AG10803 (cell line): ENCODE measurements at regions not wholly inside any gene's neighbourhood (a gene's known extent, or its start where the extent isn't known, plus 50 kb on each side); places are given as distances from the start of the nearest gene placed in this dataset.
"Not testable (repeated sequence)": the region's sequence is repeated elsewhere in the genome, so short reads cannot be mapped to it uniquely, and the experiment has no call there.

Experiments
- DNase-seq: peaks from one replicate; pipeline ENCODE4 v3.0.0; 2010; ENCODE audit warnings: low read depth
- H3K4me3 ChIP-seq: 2 replicates; pipeline ENCODE4 v1.5.1; 2011; ENCODE audit warnings: mild to moderate bottlenecking, low read length, control low read depth
- TF ChIP-seq, protein P1 (sequence below): conservative IDR thresholded peaks from 2 replicates; pipeline ENCODE4 v1.5.1; 2011; ENCODE audit warnings: mild to moderate bottlenecking, low read length, control low read depth, inconsistent platforms

DNA sequence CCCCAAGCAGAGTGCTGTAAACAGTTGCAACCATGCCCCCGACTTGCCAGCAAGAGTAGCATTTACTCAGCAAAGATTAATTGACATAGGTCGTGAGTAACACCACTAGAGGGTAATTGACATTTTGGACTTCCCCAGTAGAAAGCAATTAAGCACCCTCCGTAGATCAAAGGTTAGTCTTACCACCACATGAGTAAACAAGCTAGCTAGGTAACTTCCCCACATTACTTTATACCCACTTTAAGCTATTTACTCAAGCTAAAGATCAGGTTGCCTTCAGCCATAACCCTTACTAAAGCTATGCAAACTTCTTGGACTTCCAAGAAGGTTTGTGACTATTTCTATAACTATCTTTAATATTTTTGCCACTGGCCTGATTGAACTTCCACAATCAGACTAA, 1072.7 kb downstream of the OTOL1 start:
- DNase-seq = no peak
- no peak overlapping the region for H3K4me3 ChIP-seq
- TF ChIP-seq, protein P1, sequence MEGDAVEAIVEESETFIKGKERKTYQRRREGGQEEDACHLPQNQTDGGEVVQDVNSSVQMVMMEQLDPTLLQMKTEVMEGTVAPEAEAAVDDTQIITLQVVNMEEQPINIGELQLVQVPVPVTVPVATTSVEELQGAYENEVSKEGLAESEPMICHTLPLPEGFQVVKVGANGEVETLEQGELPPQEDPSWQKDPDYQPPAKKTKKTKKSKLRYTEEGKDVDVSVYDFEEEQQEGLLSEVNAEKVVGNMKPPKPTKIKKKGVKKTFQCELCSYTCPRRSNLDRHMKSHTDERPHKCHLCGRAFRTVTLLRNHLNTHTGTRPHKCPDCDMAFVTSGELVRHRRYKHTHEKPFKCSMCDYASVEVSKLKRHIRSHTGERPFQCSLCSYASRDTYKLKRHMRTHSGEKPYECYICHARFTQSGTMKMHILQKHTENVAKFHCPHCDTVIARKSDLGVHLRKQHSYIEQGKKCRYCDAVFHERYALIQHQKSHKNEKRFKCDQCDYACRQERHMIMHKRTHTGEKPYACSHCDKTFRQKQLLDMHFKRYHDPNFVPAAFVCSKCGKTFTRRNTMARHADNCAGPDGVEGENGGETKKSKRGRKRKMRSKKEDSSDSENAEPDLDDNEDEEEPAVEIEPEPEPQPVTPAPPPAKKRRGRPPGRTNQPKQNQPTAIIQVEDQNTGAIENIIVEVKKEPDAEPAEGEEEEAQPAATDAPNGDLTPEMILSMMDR = no peak

DNA sequence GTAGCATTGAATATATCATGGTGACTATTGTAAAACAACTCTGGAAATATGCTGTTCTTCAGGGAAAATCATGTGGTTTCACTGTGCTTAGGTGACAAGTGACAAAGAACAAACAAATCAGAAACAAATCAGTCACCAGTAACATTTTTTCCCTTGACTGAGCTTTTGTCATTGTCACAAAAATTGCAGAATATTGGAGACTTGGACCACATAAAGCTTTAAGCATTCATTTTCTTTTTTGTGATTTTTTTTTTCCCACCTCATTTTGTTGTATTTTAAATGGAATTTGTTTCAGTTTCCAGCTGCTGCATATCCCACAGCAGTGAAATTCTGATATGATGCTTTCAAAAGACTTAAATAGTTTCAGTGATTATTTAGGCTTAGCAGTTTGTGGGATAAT, 1088.4 kb downstream of the OTOL1 start:
- TF ChIP-seq, protein P1 = no peak
- H3K4me3 ChIP-seq = no peak overlapping the region

DNA sequence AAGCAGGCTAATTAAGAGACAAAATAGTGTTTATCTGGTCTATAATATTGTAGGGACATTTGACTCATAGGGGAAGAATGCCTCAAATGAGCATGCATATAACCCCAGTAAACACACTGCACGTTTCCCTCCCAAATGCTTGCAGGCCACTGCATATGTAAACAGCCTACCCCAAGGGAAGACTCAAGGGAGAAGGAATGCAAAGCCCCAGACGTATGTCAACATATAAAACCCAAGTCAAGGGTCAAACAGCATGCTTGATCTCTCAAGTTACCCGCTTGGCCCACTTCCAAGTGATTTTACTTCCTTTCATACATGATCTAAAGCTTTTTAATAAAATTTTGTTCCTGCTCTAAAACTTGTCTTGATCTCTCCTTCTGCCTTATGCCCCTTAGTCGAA, 1090.0 kb downstream of the OTOL1 start:
- no peak overlapping the region for H3K4me3 ChIP-seq
- DNase-seq = no peak
- TF ChIP-seq, protein P1 = no peak

More for the DNA sequence above, 1088.4 kb downstream of the OTOL1 start:
- DNase-seq = no peak

DNA sequence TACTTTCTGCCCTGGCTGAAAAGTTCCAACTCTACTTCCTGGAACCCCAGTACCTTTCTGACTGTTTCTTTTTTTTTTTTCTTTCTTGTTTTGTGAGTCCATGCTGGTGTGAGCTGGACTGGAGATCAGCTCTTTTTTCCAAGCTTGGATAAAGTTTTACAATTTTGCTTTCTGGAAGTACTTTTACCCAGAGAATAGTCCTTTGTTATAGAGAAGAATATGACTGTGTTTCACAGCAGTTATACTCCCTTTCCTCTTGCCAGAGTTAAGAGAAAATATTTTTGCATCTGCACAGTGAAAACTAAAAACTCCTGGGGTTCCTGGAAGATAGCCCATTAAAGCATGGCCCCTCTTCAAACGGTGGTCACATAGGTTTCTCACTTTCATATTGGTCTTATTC, 1100.6 kb downstream of the OTOL1 start:
- H3K4me3 ChIP-seq = no peak overlapping the region
- DNase-seq = no peak
- TF ChIP-seq, protein P1 = no peak

DNA sequence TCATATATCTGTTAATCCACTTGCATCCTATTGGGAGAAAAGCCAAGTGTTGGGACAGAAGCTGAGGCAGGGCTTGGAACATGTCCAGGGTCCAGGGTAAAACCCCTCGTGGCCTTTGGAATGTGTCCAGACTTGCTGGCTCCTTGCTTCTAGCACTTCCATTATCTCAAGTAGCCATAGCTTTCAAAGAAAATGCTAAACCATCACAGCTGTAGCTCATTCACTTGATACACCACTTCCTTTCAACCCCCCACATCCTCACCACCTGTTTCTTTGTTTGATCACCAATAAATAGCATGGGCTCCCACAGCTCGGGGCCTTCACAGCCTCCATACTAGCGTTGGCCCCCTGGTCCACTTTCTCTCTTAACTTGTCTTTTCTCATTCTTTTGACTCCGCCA, 1101.9 kb downstream of the OTOL1 start:
- H3K4me3 ChIP-seq, DNase-seq: not testable (repeated sequence)

DNA sequence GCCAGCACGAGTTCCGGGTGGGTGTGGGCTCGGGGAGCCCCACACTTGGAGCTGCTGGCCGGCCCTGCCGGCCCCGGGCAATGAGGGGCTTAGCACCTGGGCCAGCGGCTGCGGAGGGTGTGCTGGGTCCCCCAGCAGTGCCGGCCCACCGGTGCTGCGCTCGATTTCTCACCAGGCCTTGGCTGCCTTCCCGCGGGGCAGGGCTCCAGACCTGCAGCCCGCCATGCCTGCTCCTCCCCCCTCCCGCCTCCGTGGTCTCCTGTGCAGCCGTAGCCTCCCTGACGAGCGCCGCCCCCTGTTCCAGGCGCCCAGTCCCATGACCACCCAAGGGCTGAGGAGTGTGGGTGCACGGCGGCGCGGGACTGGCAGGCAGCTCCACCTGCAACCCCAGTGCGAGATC, 1103.1 kb downstream of the OTOL1 start:
- not testable (repeated sequence) for H3K4me3 ChIP-seq, DNase-seq

DNA sequence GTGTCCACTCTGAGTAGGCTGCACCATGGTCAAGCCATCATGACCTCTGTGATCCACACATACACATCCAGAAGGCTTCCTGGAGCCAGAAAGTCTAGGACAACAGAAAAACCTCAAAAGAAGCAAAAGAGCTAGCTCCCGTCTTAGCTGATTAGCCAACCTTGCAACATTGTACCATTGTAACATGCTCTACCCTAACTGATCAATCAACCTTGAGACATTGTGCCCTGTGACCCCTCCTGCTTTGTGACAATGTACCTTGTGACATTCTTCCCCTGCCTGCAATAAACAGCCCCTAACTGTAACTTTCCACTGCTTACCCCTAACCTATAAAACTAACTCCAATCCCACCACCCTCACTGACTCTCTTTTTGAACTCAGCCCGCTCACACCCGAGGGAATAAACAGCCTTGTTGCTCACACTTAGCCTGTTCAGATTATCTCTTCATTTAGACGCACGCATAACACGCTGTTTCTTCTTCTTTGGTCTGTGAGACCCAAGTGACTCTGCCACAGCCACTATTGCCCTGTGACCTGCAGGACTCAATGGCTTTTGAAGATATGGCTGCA, 1104.6 kb downstream of the OTOL1 start:
- no peak overlapping the region for H3K4me3 ChIP-seq
- TF ChIP-seq, protein P1 = no peak
- no peak for DNase-seq

DNA sequence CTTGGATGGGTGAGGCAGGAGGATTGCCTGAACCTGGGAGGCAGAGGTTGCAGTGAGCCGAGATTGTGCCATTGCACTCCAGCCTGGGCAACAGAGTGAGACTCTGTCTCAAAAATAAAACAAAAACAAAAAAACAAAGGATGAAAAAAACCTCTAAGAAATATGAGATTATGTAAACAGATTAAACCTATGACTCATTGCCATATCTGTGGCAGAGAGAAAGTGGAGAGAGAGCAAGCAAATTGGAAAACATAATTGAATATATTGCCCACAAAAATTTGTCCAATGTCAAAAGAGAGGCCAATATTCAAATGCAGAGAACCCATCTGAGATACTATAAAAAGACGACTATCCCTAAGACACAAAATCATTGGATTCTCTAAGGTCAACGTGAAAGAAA, 1106.0 kb downstream of the OTOL1 start:
- TF ChIP-seq, protein P1 = no peak
- DNase-seq = no peak
- no peak overlapping the region for H3K4me3 ChIP-seq
